B cell (primary cell): ENCODE measurements at regions not wholly inside any gene's neighbourhood (a gene's known extent, or its start where the extent isn't known, plus 50 kb on each side); places are given as distances from the start of the nearest gene placed in this dataset.

Experiments used
- ATAC-seq: fragments of 200-7000 bp; cut with Tn5 transposase; one replicate; pipeline ENCODE4 v1.10.0; 2021; ENCODE audit warnings: low read depth, mild to moderate bottlenecking, moderate number of reproducible peaks, moderate library complexity
- CTCF ChIA-PET: fragments of 350-600 bp; sonication (Branson Sonifier 250); formaldehyde crosslinking; loops from one replicate; lab custom pipeline; 2021; ENCODE audit warnings: antibody characterized with exemption, inconsistent platforms; lab: Charles Lee
- POLR2A ChIA-PET: fragments of 350-600 bp; sonication (Branson Sonifier 250); formaldehyde crosslinking; loops from one replicate; lab custom pipeline; 2021; ENCODE audit warnings: antibody characterized with exemption; lab: Charles Lee
- DNase-seq: peaks from one replicate; pipeline ENCODE4 v3.0.0; 2013
- H2AFZ ChIP-seq: 2 replicates; pipeline ENCODE4 v1.6.1; 2012; ENCODE audit warnings: mild to moderate bottlenecking, low read depth, low read length; ENCODE audit not compliant: insufficient read depth, poor library complexity, severe bottlenecking
- H3K27ac ChIP-seq, 2 donors: 1 replicate in 1 of 2; 2 replicates in 1 of 2; pipeline ENCODE4 v1.5.1; 2012 to 2013; ENCODE audit warnings: low read length in 2 of 2, mild to moderate bottlenecking in 2 of 2, moderate library complexity in 1 of 2
- H3K27me3 ChIP-seq, 4 experiments: fragments of 200-600 bp in 1 of 4; sonication (generic) in 1 of 4; replicated peaks in 1 of 4; 1 replicate in 2 of 4; 2 replicates in 2 of 4; pipeline versions ENCODE4 v1.6.1 to v1.7.0; 2013 to 2016; ENCODE audit warnings: low read length in 3 of 4, mild to moderate bottlenecking in 2 of 4, mixed read lengths in 1 of 4, moderate library complexity in 1 of 4; ENCODE audit not compliant: insufficient read depth in 4 of 4, control insufficient read depth in 3 of 4; ENCODE audit errors: control extremely low read depth in 1 of 4
- H3K36me3 ChIP-seq, 2 experiments: replicated peaks in 1 of 2; 1 replicate in 1 of 2; 2 replicates in 1 of 2; pipeline versions ENCODE4 v1.6.1 to v1.7.1; 2013; ENCODE audit warnings: low read length in 1 of 2; ENCODE audit not compliant: insufficient read depth in 2 of 2, control insufficient read depth in 1 of 2; ENCODE audit errors: control extremely low read depth in 1 of 2, extremely low read depth in 1 of 2
- H3K4me1 ChIP-seq, 2 donors: fragments of 200-600 bp in 1 of 2; sonication (generic) in 1 of 2; 1 replicate in 1 of 2; 2 replicates in 1 of 2; pipeline versions ENCODE4 v1.5.1 to v1.6.1; 2013 to 2017; ENCODE audit warnings: low read length in 2 of 2; ENCODE audit not compliant: control insufficient read depth in 2 of 2, insufficient read depth in 2 of 2
- H3K4me2 ChIP-seq: replicated peaks from 2 replicates; pipeline ENCODE3; 2012; ENCODE audit warnings: mild to moderate bottlenecking, low read depth, low read length; ENCODE audit not compliant: poor library complexity, severe bottlenecking
- H3K4me3 ChIP-seq, 5 experiments: fragments of 200-600 bp in 1 of 5; sonication (generic) in 1 of 5; 1 replicate in 3 of 5; 2 replicates in 2 of 5; pipeline versions ENCODE4 v1.5.1 to v1.7.0; 2011 to 2016; ENCODE audit warnings: low read length in 4 of 5, mild to moderate bottlenecking in 4 of 5, low read depth in 2 of 5, control low read depth in 1 of 5, moderate library complexity in 1 of 5; ENCODE audit not compliant: insufficient read depth in 1 of 5; ENCODE audit errors: control extremely low read depth in 1 of 5, extremely low read depth in 1 of 5
- H3K79me2 ChIP-seq: fragments of 200-600 bp; sonication (generic); one replicate; pipeline ENCODE4 v1.6.0; 2016; ENCODE audit warnings: low read length; ENCODE audit not compliant: control insufficient read depth, insufficient read depth
- H3K9ac ChIP-seq: fragments of 200-600 bp; sonication (generic); 2 replicates; pipeline ENCODE4 v1.6.1; 2017; ENCODE audit warnings: mild to moderate bottlenecking, low read length, moderate library complexity
- H3K9me3 ChIP-seq, 3 donors: one replicate each; pipeline versions ENCODE4 v1.6.1 to v1.7.1; 2013; ENCODE audit warnings: low read length in 2 of 3; ENCODE audit not compliant: control insufficient read depth in 2 of 3, insufficient read depth in 1 of 3; ENCODE audit errors: control extremely low read depth in 1 of 3
- H4K20me1 ChIP-seq: 2 replicates; pipeline ENCODE4 v1.6.0; 2012; ENCODE audit warnings: mild to moderate bottlenecking, low read length; ENCODE audit not compliant: insufficient read depth, control insufficient read depth, poor library complexity, severe bottlenecking
- H3K27ac Mint-ChIP-seq: one replicate; pipeline ENCODE4 v1.8.0; 2021; ENCODE audit warnings: mixed read lengths
- H3K27me3 Mint-ChIP-seq: one replicate; pipeline ENCODE4 v1.8.0; 2021; ENCODE audit warnings: mixed read lengths
- H3K4me1 Mint-ChIP-seq: one replicate; pipeline ENCODE4 v1.8.0; 2021; ENCODE audit warnings: mixed read lengths
- H3K4me3 Mint-ChIP-seq: one replicate; pipeline ENCODE4 v1.8.0; 2021; ENCODE audit warnings: mixed read lengths
- H3K9me3 Mint-ChIP-seq: one replicate; pipeline ENCODE4 v1.8.0; 2022; ENCODE audit warnings: mixed read lengths; ENCODE audit not compliant: insufficient read depth
- CTCF ChIP-seq: fragments of 200-600 bp; IDR thresholded peaks from one replicate; pipeline ENCODE4 v1.8.0; 2022; ENCODE audit warnings: antibody characterized with exemption, mild to moderate bottlenecking
- EZH2 ChIP-seq: IDR thresholded peaks from 2 replicates; pipeline ENCODE4 v1.6.1; 2012; ENCODE audit warnings: borderline replicate concordance, low read depth, mild to moderate bottlenecking, moderate library complexity, low read length; ENCODE audit not compliant: insufficient read depth, poor library complexity, severe bottlenecking
- whole genome bisulfite sequencing: methylation state at CpG from one replicate; pipeline ENCODE4 v1.1.5; 2013; ENCODE audit warnings: missing lambda C conversion rate; ENCODE audit not compliant: insufficient coverage; 5-methylcytosine and 5-hydroxymethylcytosine counted together
- intact Hi-C: fragments of 100-400 bp; cut with micrococcal nuclease; formaldehyde crosslinking; loops from one replicate; pipeline ENCODE4 v1.10.0; 2022

- peaks cover 0 to 5% (median 0%) of the 10 kb centered on the region in 3 donors for H3K9me3 ChIP-seq
- H2AFZ ChIP-seq = no peak overlapping the region
- DNase-seq (no peak), ATAC-seq (no peak)
- H3K79me2 ChIP-seq = no peaks in the 10 kb centered on the region
- no peak overlapping the region for H3K4me3 Mint-ChIP-seq
- H3K9me3 Mint-ChIP-seq = no peaks in the 10 kb centered on the region
- CTCF ChIA-PET = no interaction called here
- H3K4me3 ChIP-seq = no peak overlapping the region
- H3K9ac ChIP-seq = no peak overlapping the region
- no peak overlapping the region for H3K27ac ChIP-seq
- no peaks in the 10 kb centered on the region for H3K27me3 ChIP-seq
- H3K4me1 ChIP-seq = no peaks in the 10 kb centered on the region
- no peaks in the 10 kb centered on the region for H3K27me3 Mint-ChIP-seq
- no peak overlapping the region for H3K4me2 ChIP-seq
- no peak for TF ChIP-seq EZH2
- no peaks in the 10 kb centered on the region for H3K4me1 Mint-ChIP-seq
- no peak overlapping the region for H3K27ac Mint-ChIP-seq
- no peaks in the 10 kb centered on the region for H4K20me1 ChIP-seq
- intact Hi-C loops = no loop called here
- POLR2A ChIA-PET = no interaction called here
- no peaks in the 10 kb centered on the region for H3K36me3 ChIP-seq
Observed at GRCh38 chr2:23073056-23073455, 311.9 kb upstream of the KLHL29 start.

GRCh38 chr2:23073671-23074070, 311.3 kb upstream of the KLHL29 start:
- H4K20me1 ChIP-seq = no peaks in the 10 kb centered on the region
- H3K27ac ChIP-seq = no peak overlapping the region
- POLR2A ChIA-PET = no interaction called here
- ATAC-seq = no peak
- H3K36me3 ChIP-seq = no peaks in the 10 kb centered on the region
- H3K9me3 Mint-ChIP-seq = no peaks in the 10 kb centered on the region
- peaks cover 0 to 5% (median 0%) of the 10 kb centered on the region in 3 donors for H3K9me3 ChIP-seq
- no peaks in the 10 kb centered on the region for H3K79me2 ChIP-seq
- no peaks in the 10 kb centered on the region for H3K4me1 Mint-ChIP-seq
- H3K4me1 ChIP-seq = no peaks in the 10 kb centered on the region
- H3K4me3 ChIP-seq = no peak overlapping the region
- 24% methylated on average over 2 of the region's 2 CpGs for WGBS
- no peak overlapping the region for H3K4me3 Mint-ChIP-seq
- no peak for DNase-seq
- no peaks in the 10 kb centered on the region for H3K27me3 ChIP-seq
- H2AFZ ChIP-seq = no peak overlapping the region
- intact Hi-C loops = no loop called here
- CTCF ChIA-PET = no interaction called here
- TF ChIP-seq CTCF (no peak), EZH2 (no peak)
- no peaks in the 10 kb centered on the region for H3K27me3 Mint-ChIP-seq
- no peak overlapping the region for H3K27ac Mint-ChIP-seq
- H3K9ac ChIP-seq = no peak overlapping the region
- H3K4me2 ChIP-seq = no peak overlapping the region
